ENCODE measurements at regions not wholly inside any gene's neighbourhood (a gene's known extent, or its start where the extent isn't known, plus 50 kb on each side); places are given as distances from the start of the nearest gene placed in this dataset.

DNA sequence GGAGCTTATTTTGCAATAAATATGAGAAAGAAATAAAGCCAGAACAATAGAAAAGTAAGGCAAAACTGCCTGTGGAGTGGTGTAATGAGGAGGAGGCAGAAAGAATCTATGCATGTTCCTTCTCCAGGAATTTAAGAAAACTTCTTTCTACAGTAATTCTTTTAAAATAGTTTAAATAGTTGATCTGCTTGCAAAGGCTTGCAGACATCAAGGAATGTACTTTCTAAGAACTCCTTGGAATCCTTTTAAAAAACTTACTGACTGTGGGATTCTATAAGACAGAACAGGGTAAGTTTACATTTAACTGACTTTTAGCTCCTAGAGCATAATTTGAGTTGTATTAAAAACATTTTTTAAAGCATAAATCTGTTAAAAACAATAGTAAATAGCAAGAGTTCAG is 63.2 kb upstream of the ALB start:
- H2AFZ ChIP-seq (ENCODE audit: control insufficient read depth, low read depth, low read length), result no peak overlapping the region
- H3K36me3 ChIP-seq (ENCODE audit: control insufficient read depth in 2 of 2, insufficient read depth in 2 of 2, low read length in 1 of 2), result no peaks in the 10 kb centered on the region
- DNase-seq (ENCODE audit: low read depth, low spot score) (no peak), ATAC-seq (no peak), FAIRE-seq (no peak)
- intact Hi-C loops (cut with micrococcal nuclease; ENCODE audit: unreplicated experiment), result loop anchor here (1.0 to 5.0 kb wide), 4 partner anchors 93 to 312 kb away; no protein-coding TSS in a partner anchor
- no peaks in the 10 kb centered on the region for H3K4me1 ChIP-seq (ENCODE audit: control insufficient read depth, insufficient read depth, low read length)
- ChIA-PET SMC1A (ENCODE audit: uncharacterized antibody, unreplicated experiment) (interaction anchor here (0.7 to 2.8 kb wide), 19 partner anchors 11 to 794 kb away, joined by 3 to 31 read pairs (median 4); no protein-coding TSS in a partner anchor), RAD21 (ENCODE audit: unreplicated experiment) (interaction anchor here (0.9 to 2.2 kb wide), 16 partner anchors 81 to 794 kb away, joined by 3 to 16 read pairs (median 4); no protein-coding TSS in a partner anchor), CTCF (interaction anchor here (0.5 to 4.5 kb wide), 31 partner anchors 8 to 888 kb away, joined by 3 to 53 read pairs (median 4); no protein-coding TSS in a partner anchor), POLR2A (no interaction called here)
- no peak overlapping the region for H3K9ac ChIP-seq (ENCODE audit: control insufficient read depth, insufficient read depth, low read length)
- TF ChIP-seq ZNF24 (IDR thresholded peaks at IDR 0.05) (no peak), ETV6 (conservative IDR thresholded peaks at IDR 0.05 in 1 of 2, IDR thresholded peaks at IDR 0.05 in 1 of 2; ENCODE audit: borderline replicate concordance in 1 of 2, low read depth in 1 of 2) (no peak), SMAD5 (IDR thresholded peaks at IDR 0.05; ENCODE audit: low read depth) (no peak), CBFB (IDR thresholded peaks at IDR 0.05; ENCODE audit: low read depth) (no peak), FOXK2 (IDR thresholded peaks at IDR 0.05) (no peak), PML (IDR thresholded peaks at IDR 0.05; ENCODE audit: low read length) (no peak)
- no peaks in the 10 kb centered on the region for H3K27me3 ChIP-seq (replicated peaks in 1 of 2; ENCODE audit: control insufficient read depth in 2 of 2, insufficient read depth in 2 of 2, low read length in 1 of 2)
- H3K9me3 ChIP-seq (replicated peaks; ENCODE audit: control insufficient read depth, insufficient read depth, low read length), result no peaks in the 10 kb centered on the region
- H3K4me3 ChIP-seq, result no peak overlapping the region
- in situ Hi-C loops (cut with MboI), result no loop called here
- H4K20me1 ChIP-seq (ENCODE audit: control insufficient read depth, insufficient read depth), result no peaks in the 10 kb centered on the region
- H3K27ac ChIP-seq (ENCODE audit: control insufficient read depth, insufficient read depth), result no peak overlapping the region
- no peak overlapping the region for H3K4me2 ChIP-seq (ENCODE audit: control insufficient read depth, insufficient read depth)
- BruUV-seq (replicated peaks), result no TSS peak
- H3K79me2 ChIP-seq (ENCODE audit: control insufficient read depth, insufficient read depth, low read length), result no peaks in the 10 kb centered on the region

DNA sequence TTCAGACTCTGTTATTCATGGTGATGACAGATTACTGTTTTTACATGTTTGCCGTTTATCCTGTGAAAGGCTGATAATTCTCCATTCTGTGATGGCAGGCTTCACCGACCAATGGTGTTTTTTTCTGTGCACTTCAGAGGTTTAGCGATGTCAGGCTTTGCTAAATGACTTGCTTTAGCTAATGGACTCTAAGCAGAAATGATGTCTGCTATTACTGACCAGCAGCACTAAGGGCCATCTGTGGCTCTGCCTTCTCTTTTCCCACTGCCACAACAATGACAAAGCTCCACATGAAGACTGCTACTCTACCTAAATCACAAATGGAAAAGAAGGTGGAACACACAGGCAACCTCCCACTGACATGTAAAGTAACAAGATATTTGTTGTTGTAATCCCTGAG is 68.4 kb upstream of the ALB start:
- no peak for FAIRE-seq
- BruUV-seq (replicated peaks), result no TSS peak
- in situ Hi-C loops (cut with MboI), result no loop called here

More for the DNA sequence above, 68.4 kb upstream of the ALB start:
- no peaks in the 10 kb centered on the region for H3K36me3 ChIP-seq (ENCODE audit: control insufficient read depth in 2 of 2, insufficient read depth in 2 of 2, low read length in 1 of 2)
- H3K4me1 ChIP-seq (ENCODE audit: control insufficient read depth, insufficient read depth, low read length), result no peaks in the 10 kb centered on the region
- no peaks in the 10 kb centered on the region for H3K79me2 ChIP-seq (ENCODE audit: control insufficient read depth, insufficient read depth, low read length)
- DNase-seq (ENCODE audit: low read depth, low spot score), result no peak
- POLR2A ChIA-PET, result no interaction called here
- no peak for ATAC-seq
- no peak overlapping the region for H3K9ac ChIP-seq (ENCODE audit: control insufficient read depth, insufficient read depth, low read length)
- H3K27ac ChIP-seq (ENCODE audit: control insufficient read depth, insufficient read depth), result no peak overlapping the region
- intact Hi-C loops (cut with micrococcal nuclease; ENCODE audit: unreplicated experiment), result no loop called here
- RAD21 ChIA-PET (ENCODE audit: unreplicated experiment), result no interaction called here
- H2AFZ ChIP-seq (ENCODE audit: control insufficient read depth, low read depth, low read length), result no peak overlapping the region
- CTCF ChIA-PET, result no interaction called here
- no peaks in the 10 kb centered on the region for H4K20me1 ChIP-seq (ENCODE audit: control insufficient read depth, insufficient read depth)
- no peak overlapping the region for H3K4me3 ChIP-seq
- WGBS (ENCODE audit: insufficient coverage, insufficient replicate concordance, low lambda C conversion rate, missing lambda C conversion rate), result 54% methylated on average over 3 of the region's 3 CpGs
- TF ChIP-seq MTA3 (IDR thresholded peaks at IDR 0.05; ENCODE audit: borderline replicate concordance, low read length) (no peak), PAX5 (IDR thresholded peaks at IDR 0.05; ENCODE audit: borderline replicate concordance, low read depth, low read length) (no peak), MEF2B (IDR thresholded peaks at IDR 0.05; ENCODE audit: partially characterized antibody, poor library complexity, severe bottlenecking) (no peak), STAT1 (conservative IDR thresholded peaks at IDR 0.05) (no peak), TCF12 (IDR thresholded peaks at IDR 0.05; ENCODE audit: low read depth, low read length) (no peak), JUND (IDR thresholded peaks at IDR 0.05; ENCODE audit: low read depth, low read length) (no peak), ZSCAN29 (IDR thresholded peaks at IDR 0.05) (no peak), ATF7 (IDR thresholded peaks at IDR 0.05; ENCODE audit: low read depth) (no peak), RELA (IDR thresholded peaks at IDR 0.05; ENCODE audit: borderline replicate concordance, partially characterized antibody) (no peak), CREB1 (IDR thresholded peaks at IDR 0.05; ENCODE audit: low read depth) (no peak), YY1 (IDR thresholded peaks at IDR 0.05; ENCODE audit: low read depth, low read length) (no peak), CBX3 (IDR thresholded peaks at IDR 0.05; ENCODE audit: borderline replicate concordance, low read depth) (no peak)
- TF ChIP-seq, protein P1, sequence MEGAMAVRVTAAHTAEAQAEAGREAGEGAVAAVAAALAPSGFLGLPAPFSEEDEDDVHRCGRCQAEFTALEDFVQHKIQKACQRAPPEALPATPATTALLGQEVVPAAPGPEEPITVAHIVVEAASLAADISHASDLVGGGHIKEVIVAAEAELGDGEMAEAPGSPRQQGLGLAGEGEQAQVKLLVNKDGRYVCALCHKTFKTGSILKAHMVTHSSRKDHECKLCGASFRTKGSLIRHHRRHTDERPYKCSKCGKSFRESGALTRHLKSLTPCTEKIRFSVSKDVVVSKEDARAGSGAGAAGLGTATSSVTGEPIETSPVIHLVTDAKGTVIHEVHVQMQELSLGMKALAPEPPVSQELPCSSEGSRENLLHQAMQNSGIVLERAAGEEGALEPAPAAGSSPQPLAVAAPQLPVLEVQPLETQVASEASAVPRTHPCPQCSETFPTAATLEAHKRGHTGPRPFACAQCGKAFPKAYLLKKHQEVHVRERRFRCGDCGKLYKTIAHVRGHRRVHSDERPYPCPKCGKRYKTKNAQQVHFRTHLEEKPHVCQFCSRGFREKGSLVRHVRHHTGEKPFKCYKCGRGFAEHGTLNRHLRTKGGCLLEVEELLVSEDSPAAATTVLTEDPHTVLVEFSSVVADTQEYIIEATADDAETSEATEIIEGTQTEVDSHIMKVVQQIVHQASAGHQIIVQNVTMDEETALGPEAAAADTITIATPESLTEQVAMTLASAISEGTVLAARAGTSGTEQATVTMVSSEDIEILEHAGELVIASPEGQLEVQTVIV (IDR thresholded peaks at IDR 0.05; ENCODE audit: borderline replicate concordance, partially characterized antibody), result no peak
- H3K4me2 ChIP-seq (ENCODE audit: control insufficient read depth, insufficient read depth), result no peak overlapping the region
- no peaks in the 10 kb centered on the region for H3K27me3 ChIP-seq (replicated peaks in 1 of 2; ENCODE audit: control insufficient read depth in 2 of 2, insufficient read depth in 2 of 2, low read length in 1 of 2)
- no peaks in the 10 kb centered on the region for H3K9me3 ChIP-seq (replicated peaks; ENCODE audit: control insufficient read depth, insufficient read depth, low read length)
- SMC1A ChIA-PET (ENCODE audit: uncharacterized antibody, unreplicated experiment), result no interaction called here

Measured in GM12878 (cell line).